Activated CD8-positive, alpha-beta memory T cell treated with anti-CD3 and anti-CD28 coated beads for 36 hours (primary cell): ENCODE measurements at regions not wholly inside any gene's neighbourhood (a gene's known extent, or its start where the extent isn't known, plus 50 kb on each side); places are given as distances from the start of the nearest gene placed in this dataset.

ENCODE experiments used
- CTCF ChIA-PET: fragments of 350-600 bp; sonication (Branson Sonifier 250); formaldehyde crosslinking; loops from one replicate; lab custom pipeline; 2021; ENCODE audit warnings: antibody characterized with exemption; lab: Charles Lee
- POLR2A ChIA-PET: fragments of 350-600 bp; sonication (Branson Sonifier 250); formaldehyde crosslinking; loops from one replicate; lab custom pipeline; 2021; ENCODE audit warnings: antibody characterized with exemption; lab: Charles Lee

DNA sequence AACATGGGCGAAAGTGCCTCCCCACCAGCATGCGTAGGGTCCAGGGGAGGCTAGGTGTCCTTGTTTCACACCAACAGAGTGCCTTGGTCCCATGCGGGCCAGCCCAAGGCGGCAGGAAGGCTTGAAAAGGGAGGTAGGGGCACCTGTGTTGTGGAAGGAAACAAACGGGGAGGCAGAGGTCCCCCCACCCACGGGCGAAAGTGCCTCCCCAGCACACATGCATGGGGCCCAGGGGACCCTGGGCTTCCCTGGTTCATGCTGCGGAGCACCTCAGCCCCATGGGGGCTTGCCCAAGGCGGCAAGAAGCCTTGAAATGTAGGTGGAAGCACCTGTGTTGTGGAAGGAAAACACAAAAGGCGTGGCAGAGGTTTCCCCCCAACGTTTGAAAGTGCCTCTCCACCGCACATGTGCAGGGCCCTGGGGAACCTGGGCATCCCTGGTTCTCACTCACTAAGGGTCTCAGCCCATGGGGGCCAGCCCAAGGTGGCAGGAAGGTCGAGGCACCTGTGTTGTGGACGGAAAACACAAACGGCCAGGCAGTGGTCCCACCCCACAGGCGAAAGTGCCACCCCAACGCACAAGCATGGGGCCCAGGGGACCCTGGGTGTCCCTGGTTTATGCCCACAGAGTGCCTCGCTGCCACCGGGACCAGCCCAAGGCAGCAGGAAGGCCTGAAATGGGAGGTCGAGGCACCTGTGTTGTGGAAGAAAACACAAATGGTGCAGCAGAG is 374.7 kb downstream of the ALG10 start:
- CTCF ChIA-PET = no interaction called here
- POLR2A ChIA-PET = no interaction called here

DNA sequence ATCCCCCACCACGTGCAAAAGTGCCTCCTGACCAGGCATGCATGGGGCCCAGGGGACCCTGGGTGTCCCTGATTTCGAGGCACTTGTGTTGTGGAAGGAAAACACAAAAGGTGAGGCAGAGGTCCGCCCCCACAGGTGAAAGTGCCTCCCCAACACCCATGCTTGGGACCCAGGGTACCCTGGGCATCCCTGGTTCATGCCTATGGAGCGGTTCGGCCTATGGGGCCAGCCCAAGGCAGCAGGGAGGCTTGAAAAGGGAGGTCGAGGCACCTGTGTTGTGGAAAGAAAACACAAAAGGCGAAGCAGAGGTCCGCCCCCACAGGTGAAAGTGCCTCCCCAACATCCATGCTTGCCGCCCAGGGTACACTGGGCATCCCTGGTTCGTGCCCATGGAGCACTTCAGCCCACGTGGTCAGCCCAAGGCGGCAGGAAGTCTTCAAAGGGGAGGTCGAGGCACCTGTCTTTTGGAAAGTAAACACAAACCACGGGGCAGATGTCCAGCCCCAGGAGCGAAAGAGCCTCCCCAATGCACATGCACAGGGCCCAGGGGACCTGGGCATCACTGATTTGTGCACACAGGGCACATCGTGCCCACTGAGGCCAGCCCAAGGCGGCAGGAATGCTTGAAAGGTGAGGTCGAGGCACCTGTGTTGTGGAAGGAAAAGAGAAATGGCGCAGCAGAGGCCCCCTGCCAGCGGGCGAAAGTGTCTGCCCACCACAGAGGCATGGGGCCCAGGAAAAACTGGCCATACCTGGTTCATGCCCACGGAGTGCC is 375.5 kb downstream of the ALG10 start:
- CTCF ChIA-PET = no interaction called here

DNA sequence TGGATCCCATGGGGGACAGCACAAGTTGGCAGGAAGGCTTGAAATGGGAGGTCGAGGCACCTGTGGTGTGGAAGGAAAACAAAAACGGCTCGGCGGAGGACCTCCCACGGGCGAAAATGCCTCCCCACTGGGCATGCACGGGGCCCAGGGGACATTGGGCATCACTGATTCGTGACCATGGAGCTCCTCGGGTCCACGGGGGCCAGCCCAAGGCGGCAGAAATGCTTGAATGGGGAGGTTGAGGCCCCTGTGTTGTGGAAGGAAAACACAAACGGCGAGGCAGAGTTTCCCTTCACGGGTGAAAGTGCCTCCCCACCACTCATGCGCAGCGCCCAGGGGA is 376.0 kb downstream of the ALG10 start:
- POLR2A ChIA-PET = no interaction called here

More for the DNA sequence above, 375.5 kb downstream of the ALG10 start:
- POLR2A ChIA-PET = no interaction called here

DNA sequence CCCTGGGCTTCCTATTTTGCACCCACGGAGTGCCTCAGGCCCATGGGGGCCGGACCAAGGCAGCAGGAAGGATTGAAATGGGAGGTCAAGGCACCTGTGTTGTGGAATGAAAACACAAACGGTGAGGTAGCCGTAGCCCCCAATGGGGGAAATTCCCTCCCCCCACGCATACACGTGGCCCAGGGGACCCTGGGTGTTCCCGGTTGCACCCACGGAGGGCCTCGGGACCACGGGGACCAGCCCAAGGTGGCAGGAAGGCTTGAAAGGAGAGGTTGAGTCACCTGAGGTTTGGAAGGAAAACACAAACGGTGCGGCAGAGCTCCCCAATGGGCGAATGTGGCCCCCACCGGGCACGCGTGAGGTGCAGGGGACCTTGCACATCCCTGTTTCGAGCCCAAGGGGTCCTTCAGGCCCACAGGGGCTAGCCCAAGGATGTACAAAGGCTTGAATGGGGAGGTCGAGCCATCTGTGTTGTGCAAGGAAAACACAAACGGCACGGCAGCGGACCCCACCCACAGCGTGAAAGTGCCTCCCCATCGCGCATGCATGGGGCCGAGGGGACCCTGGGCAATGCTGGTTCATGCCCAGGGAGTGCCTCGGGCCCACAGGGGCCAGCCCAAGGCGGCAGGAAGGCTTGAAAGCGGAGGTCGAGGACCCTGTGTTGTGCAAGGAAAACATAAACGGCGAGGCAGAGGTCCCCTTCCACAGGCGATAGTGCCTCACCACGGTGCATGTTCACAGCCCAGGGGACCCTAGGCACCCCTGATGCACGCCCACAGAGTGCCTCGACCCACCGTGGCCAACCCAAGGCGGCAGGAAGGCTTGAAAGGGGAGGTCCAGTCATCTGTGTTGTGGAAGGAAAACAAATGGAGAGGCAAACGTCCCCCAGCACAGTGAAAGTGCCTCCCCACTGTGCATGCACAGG is 376.7 kb downstream of the ALG10 start:
- POLR2A ChIA-PET = no interaction called here
- CTCF ChIA-PET = no interaction called here

More for the DNA sequence above, 376.0 kb downstream of the ALG10 start:
- CTCF ChIA-PET = no interaction called here

DNA sequence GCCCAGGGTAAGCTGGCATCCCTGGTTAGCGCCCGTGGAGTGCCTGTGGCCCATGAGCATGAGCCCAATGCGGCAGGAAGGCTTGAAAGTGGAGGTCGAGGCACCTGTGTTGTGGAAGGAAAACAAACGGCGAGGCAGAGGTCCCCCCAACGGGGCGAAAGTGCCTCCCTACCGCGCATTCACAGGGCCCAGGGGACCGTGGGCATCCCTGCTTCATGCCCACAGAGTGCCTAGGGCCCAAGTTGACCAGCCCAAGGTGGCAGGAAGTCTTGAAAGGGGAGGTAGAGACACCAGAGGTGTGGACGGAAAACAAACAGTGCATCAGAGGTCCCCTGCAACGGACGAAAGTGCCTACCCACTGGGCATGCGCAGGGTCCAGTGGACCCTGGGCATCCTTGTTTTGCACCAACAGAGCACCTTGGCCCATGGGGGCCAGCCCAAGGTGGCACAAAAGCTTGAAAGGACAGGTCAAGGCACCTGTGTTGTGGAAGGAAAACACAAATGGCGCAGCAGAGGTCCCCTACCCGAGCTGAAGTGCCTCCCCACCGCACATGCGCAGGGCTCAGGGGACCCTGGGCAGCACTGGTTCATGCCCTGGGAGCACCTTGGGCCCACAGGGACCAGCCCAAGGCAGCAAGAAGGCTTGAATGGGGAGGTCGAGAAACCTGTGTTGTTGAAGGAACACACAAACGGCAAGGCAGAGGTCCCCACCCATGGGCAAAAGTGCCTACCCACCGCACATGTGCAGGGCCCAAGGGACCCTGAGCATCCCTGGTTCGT is 377.5 kb downstream of the ALG10 start:
- POLR2A ChIA-PET = no interaction called here
- CTCF ChIA-PET = no interaction called here

DNA sequence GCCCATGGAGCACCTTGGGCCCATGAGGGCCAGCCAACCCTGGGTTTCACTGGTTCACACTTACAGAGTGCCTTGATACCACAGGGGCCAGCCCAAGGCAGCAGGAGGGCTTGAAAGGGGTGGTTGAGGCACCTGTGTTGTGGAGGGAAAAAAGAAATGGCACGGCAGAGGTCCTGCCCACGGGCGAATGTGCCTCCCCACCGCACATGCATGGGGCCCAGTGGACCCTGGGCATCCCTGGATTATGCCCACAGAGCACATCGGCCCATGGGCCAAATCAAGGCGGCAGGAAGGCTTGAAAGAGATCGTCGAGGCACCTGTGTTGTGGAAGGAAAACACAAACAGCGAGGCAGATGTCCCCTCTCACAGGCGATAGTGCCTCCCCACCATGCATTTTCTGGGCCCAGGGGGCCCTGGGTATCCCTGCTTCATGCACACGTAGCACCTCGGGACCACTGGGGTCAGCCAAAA is 378.1 kb downstream of the ALG10 start:
- CTCF ChIA-PET = no interaction called here
- POLR2A ChIA-PET = no interaction called here

DNA sequence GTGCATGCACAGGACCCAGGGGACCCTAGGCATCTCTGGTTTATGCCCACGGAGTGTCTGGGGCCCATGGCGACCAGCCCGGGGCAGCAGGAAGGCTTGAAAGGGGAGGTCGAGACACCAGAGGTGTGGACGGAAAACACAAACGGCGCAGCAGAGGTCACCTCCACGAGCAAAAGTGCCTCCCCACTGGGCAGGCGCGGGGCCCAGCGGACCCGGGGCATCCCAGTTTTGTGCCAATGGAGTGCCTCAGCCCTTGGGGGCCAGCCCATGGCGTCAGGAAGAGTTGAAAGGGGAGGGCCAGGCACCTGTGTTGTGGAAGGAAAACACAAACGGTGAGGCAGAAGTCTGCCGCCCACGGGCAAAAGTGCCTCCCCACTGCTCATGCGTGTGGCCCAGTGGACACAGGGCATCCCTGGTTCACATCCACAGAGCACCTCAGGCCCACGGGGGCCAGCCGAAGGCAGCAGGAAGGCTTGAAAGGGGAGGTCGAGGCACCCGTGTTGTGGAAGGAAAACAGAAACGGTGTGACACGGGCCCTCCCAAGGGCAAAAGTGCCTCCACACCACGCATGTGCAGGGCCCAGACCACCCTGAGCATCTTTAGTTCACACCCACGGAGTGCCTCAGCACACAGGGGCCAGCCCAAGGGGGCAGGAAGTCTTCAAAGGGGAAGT is 378.8 kb downstream of the ALG10 start:
- CTCF ChIA-PET = no interaction called here

DNA sequence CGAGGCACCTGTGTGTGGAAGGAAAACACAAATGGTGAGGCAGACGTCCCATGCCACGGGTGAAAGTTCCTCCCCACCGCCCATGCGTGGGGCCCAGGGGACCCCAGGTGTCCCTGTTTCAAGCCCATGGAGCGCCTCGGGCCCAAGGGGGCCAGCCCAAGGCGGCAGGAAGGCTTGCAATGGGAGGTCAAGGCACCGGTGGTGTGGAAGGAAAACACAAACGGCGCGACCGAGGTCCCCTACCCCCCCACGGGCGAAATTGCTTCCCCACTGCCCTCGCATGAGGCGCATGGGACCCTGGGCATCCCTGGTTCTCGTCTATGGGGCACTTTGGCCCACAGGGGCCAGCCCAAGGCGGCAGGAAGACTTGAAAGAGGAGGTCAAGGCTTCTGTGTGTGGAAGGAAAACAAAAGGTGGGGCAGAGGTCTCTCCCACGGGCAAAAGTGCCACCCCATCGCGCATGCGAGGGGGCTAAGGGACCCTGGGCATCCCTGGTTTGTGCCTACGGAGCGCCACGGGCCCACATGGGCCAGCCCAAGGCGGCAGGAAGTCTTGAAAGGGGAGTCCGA is 379.4 kb downstream of the ALG10 start:
- CTCF ChIA-PET = no interaction called here
- POLR2A ChIA-PET = no interaction called here

More for the DNA sequence above, 378.8 kb downstream of the ALG10 start:
- POLR2A ChIA-PET = no interaction called here

DNA sequence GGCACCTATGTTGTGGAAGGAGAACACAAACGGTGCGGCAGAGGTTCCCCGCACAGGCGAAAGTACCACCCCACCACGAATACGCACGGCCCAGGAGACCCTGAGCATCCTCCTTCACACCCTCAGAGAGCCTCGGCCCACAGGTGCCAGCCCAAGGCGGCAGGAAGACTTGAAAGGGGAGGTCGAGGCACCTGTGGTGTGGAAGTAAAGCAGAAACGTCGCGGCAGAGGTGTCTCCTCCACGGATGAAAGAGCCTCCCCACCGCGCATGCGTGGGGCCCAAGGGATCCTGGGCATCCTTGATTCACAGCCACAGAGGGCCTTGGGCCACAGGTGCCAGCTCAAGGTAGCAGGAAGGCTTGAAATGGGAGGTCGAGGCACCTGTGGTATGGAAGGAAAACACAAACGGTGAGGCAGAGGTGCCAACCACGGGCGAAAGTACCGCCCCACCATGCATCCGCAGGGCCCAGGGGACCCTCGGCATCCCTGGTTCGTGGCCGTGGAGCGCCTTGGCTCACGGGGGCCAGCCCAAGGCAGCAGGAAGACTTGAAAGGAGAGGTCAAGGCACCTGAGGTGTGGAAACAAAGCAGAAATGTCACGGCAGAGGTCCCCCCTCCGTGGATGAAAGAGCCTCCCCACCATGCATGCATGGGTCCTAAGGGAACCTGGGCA is 380.1 kb downstream of the ALG10 start:
- CTCF ChIA-PET = no interaction called here
- POLR2A ChIA-PET = no interaction called here

DNA sequence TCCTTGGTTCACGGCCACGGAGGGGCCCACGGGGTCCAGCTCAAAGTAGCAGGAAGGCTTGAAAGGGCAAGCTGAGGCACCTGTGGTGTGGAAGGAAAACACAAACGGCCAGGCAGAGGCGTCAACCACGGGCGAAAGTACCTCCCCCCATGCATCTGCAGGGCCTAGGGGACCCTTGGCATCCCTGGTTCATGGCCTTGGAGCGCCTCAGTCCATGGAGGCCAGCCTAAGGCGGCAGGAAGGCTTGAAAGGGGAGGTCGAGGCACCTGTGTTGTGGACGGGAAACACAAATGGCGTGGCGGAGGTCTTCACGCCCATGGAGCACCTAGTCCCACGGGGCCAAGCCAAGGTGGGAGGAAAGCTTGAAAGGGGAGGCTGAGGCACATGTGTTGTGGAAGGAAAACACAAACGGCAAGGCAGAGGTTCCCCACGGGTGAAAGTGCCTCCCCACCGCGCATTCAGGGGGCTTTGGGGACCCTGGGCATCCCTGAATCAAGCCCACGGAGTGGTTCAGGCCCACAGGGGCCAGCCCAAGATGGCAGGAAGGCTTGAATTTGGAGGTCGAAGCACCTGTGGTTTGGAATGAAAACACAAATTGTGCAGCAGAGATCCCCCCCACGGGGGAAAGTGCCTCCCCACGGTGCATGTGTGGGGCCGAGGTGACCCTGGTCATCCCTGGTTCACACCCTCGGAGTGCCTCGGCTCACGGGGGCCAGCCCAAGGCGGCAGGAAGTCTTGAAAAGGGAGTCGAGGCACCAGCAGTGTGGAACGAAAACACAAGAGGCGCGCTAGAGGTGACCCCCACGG is 380.8 kb downstream of the ALG10 start:
- ChIA-PET CTCF (no interaction called here), POLR2A (no interaction called here)

DNA sequence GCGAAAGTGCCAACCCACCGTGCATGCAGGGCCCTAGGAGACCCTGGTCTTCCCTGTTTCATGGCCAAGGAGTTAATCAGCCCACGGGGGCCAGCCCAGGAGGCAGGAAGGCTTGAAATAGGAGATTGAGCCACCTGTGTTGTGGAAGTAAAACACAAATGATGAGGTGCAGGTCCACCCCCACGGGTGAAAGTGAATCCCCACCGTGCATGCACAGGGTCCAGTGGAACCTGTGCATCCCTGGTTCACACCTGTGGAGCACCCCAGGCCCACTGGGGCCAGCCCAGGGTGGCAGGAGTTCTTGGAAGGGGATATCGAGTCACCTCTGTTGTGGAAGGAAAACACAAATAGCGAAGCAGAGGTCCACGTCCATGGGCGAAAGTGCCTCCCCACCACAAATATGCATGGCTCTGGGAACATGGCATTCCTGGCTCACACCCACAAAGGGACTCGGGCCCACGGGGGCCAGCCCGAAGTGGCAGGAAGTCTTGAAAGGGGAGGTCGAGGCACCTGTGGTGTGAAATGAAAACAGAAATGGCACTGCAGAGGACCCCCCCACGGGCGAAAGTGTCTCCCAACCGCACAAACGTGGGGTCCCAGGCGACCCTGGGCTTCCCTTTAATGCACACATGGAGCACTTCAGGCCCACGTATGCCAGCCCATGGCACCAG is 381.5 kb downstream of the ALG10 start:
- ChIA-PET CTCF (no interaction called here), POLR2A (no interaction called here)

DNA sequence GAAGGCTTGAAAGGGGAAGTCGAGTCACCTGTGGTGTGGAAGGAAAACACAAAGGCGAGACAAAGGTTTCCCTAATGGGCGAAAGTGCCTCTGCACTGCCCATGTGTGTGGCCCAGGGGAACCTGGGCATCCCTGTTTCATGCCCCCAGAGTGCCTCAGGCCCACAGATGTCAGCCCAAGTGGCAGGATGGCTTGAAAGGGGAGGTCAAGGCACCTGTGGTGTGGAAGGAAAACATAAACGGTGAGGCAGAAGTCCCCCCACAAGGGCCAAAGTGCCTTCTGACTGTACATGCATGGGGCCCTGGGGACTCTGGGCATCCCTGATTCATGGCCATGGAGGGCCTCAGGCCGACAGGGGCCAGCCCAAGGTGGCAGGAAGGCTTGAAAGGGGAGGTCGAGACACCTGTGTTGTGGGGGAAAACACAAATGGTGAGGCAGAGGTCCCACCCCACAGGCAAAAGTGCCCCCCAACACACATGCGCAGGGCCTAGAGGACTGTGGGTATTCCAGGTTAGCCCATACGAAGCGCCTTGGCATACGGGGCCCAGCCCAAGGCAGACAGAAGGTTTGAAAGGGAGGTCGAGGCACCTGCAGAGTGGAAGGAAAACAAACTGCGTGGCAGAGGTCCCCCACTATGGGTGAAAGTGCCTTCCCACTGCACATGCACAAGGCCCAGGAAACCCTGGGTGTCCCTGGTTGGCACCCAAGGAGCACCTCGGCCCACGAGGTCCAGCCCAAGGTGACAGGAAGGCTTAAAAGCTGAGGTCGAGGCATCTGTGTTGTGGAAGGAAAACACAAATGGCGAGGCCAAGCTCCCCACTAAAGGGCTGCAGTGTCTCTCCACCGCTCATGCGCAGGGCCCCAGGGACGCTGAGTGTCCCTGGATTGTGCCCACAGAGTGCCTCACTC is 382.3 kb downstream of the ALG10 start:
- ChIA-PET POLR2A (no interaction called here), CTCF (no interaction called here)

DNA sequence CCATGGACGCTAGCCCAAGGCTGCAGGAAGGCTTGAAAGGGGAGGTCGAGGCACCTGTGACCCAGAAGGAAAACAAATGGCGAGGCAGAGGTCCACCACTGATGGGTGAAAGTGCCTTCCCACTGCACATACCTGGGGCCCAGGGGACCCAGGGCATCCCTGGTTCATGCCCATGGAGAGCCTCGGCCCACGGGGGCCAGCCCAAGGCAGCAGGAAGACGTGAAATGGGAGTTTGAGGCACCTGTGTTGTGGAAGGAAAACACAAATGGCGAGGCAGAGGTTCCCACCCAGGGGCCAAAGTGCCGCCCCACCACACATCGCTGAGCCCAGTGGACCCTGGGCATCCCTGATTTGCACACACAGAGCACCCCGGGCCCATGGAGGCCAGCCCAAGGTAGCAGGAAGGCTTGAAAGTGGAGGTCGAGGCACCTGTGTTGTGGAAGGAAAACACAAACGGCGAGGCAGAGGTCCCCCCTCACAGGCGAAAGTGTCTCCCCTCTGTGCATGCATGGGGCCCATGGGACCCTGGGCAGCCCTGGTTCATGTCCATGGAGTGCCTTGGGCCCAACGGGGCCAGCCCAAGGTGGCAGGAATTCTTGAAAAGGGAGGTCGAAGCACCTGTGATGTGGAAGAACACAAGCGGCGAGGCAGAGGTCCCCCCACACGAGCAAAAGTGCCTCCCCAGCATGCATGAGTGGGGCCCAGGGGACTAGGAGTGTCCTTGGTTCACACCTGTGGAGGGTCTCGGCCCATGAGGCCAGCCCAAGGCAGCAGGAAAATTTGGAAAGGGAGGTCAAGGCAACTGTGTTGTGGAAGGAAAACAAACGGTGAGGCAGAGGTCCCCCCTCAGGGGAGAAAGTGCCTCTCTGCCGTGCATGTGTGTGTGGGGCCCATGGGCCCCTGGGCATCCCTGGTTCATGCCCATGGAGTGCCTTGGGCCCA is 383.3 kb downstream of the ALG10 start:
- CTCF ChIA-PET = no interaction called here

DNA sequence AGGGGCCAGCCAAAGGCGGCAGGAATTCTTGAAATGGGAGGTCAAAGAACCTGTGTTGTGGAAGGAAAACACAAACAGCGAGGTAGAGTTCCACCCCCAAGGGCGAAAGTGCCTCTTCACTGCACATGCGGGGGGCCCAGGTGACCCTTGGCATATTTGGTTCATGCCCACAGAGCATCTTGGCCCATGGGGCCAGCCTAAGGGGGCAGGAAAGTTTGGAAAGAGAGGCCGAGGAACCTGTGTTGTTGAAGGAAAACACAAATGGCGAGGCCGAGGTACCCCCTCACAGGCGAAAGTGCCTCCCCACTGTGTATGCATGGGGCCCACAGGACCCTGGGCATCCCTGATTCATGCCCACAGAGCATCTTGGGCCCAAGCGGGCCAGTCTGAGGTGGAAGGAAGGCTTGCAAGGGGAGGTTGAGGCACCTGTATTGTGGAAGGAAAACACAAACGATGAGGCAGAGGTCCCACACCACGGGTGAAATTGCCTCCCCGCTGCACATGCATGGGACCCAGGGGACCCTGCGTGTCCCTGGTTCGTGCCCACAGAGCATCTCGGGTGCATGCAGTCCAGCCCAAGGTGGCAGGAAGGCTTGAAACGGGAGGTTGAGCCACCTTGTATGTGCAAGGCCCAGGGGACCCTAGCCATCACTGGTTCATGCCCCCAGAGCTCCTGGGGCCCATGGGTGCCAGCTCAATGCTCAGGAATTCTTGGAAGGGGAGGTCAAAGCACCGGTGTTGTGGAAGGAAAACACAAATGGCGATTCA is 384.1 kb downstream of the ALG10 start:
- ChIA-PET POLR2A (no interaction called here), CTCF (no interaction called here)

More for the DNA sequence above, 383.3 kb downstream of the ALG10 start:
- POLR2A ChIA-PET = no interaction called here
